Pancreas (tissue), 10 donors: ENCODE measurements at regions not wholly inside any gene's neighbourhood (a gene's known extent, or its start where the extent isn't known, plus 50 kb on each side); places are given as distances from the start of the nearest gene placed in this dataset.

Experiments used
- ATAC-seq, 4 donors: fragments of 200-7000 bp; cut with Tn5 transposase; one replicate each; pipeline versions ENCODE4 v1.8.0 to v1.9.1; 2020; ENCODE audit warnings: mild to moderate bottlenecking in 4 of 4, moderate library complexity in 4 of 4
- DNase-seq, 6 donors: peaks; one replicate each; pipeline ENCODE4 v3.0.0-alpha.2; 2020
- FAIRE-seq: peaks from 2 replicates; lab custom pipeline; 2012; peaks lifted over from hg19 to GRCh38; lab: Jason Lieb, UNC
- H3K27ac ChIP-seq, 4 donors: fragments of 200-600 bp; sonication (generic); 1 replicate in 3 of 4; 2 replicates in 1 of 4; pipeline versions ENCODE4 v1.5.0 to v1.8.0; 2020
- H3K27me3 ChIP-seq, 4 donors: fragments of 200-600 bp; one replicate each; pipeline ENCODE4 v1.8.0; 2021
- H3K36me3 ChIP-seq, 3 donors: fragments of 200-600 bp; sonication (generic) in 1 of 3; one replicate each; pipeline versions ENCODE4 v1.5.0 to v1.8.0; 2020 to 2021
- H3K4me1 ChIP-seq, 3 donors: fragments of 200-600 bp; one replicate each; pipeline ENCODE4 v1.8.0; 2021
- H3K4me3 ChIP-seq, 4 donors: fragments of 200-600 bp; sonication (generic) in 2 of 4; one replicate each; pipeline versions ENCODE4 v1.5.0 to v1.8.0; 2020 to 2021
- H3K9me3 ChIP-seq, 4 donors: fragments of 200-600 bp; one replicate each; pipeline ENCODE4 v1.8.0; 2021
- CTCF ChIP-seq, 4 donors: fragments of 200-600 bp; sonication (generic) in 3 of 4; IDR thresholded peaks; one replicate each; pipeline versions ENCODE4 v1.5.0 to v1.8.0; 2021; ENCODE audit warnings: antibody characterized with exemption in 4 of 4
- WGBS, 2 donors: extraction: QIAGEN DNeasy Blood & Tissue Kit; methylation state at CpG; one replicate each; pipeline ENCODE4 v1.1.7; 2013; 5-methylcytosine and 5-hydroxymethylcytosine counted together
- intact Hi-C, 3 donors: fragments of 100-400 bp; cut with DNase I; formaldehyde crosslinking; loops; one replicate each; pipeline versions ENCODE4 v1.11.1 to v1.14.2; 2022
- donor health status: healthy with polysubstance abuse.
- donor health status: DM: no; HTN: no; CAD: no; lungs with moderate emphysema.
- donor health status: DM: no; HTN: no; CAD: no.
- donor health status: control.
- donor health status: control.
- donor health status: Bipolar disorder and iron deficiency.
- donor health status: DM: yes; HTN: yes; CAD: no.
- donor health status: DM: no; HTN: no; CAD: no.
- donor health status: DM: no; HTN: no; CAD: no.
- donor health status: DM: yes; HTN: yes; CAD: no.

GRCh38 chr5:133839090-133839489 is 129.3 kb downstream of the C5orf15 start:
- intact Hi-C loops: no loop called here
- DNase-seq: no peak
- Histone ChIP-seq H3K4me1 (no peaks in the 10 kb centered on the region), H3K27me3 (no peaks in the 10 kb centered on the region), H3K9me3 (no peaks in the 10 kb centered on the region), H3K36me3 (no peaks in the 10 kb centered on the region), H3K27ac (no peak overlapping the region), H3K4me3 (no peak overlapping the region)
- no peak for TF ChIP-seq CTCF (IDR thresholded peaks at IDR 0.05)
- no peak for FAIRE-seq
- WGBS, 2 donors: 80 to 82% methylated on average over 3 of the region's 3 CpGs
- no peak for ATAC-seq

GRCh38 chr5:133838286-133838685 is 130.1 kb downstream of the C5orf15 start:
- no peaks in the 10 kb centered on the region for H3K27me3 ChIP-seq
- no peaks in the 10 kb centered on the region for H3K4me1 ChIP-seq
- no peaks in the 10 kb centered on the region for H3K9me3 ChIP-seq
- no peak for TF ChIP-seq CTCF (IDR thresholded peaks at IDR 0.05)
- no peaks in the 10 kb centered on the region for H3K36me3 ChIP-seq
- 61 to 75% methylated on average over 3 of the region's 3 CpGs for WGBS, 2 donors
- ATAC-seq (no peak), FAIRE-seq (no peak), DNase-seq (no peak)
- H3K4me3 ChIP-seq: no peak overlapping the region
- H3K27ac ChIP-seq: no peak overlapping the region
- intact Hi-C loops: no loop called here

- DNase-seq: no peak
- Histone ChIP-seq H3K9me3 (no peaks in the 10 kb centered on the region), H3K4me3 (no peak overlapping the region), H3K27me3 (no peaks in the 10 kb centered on the region), H3K4me1 (no peaks in the 10 kb centered on the region), H3K36me3 (no peaks in the 10 kb centered on the region), H3K27ac (no peak overlapping the region)
- ATAC-seq: no peak
- no peak for FAIRE-seq
- 56 to 64% methylated on average over 12 of the region's 12 CpGs for WGBS, 2 donors
- no peak for TF ChIP-seq CTCF (IDR thresholded peaks at IDR 0.05)
- intact Hi-C loops: no loop called here
Observed at GRCh38 chr5:133831491-133832224, 136.8 kb downstream of the C5orf15 start.

- Histone ChIP-seq H3K27ac (no peak overlapping the region), H3K9me3 (no peaks in the 10 kb centered on the region), H3K4me3 (no peak overlapping the region), H3K36me3 (no peaks in the 10 kb centered on the region), H3K4me1 (no peaks in the 10 kb centered on the region), H3K27me3 (no peaks in the 10 kb centered on the region)
- intact Hi-C loops: no loop called here
- DNase-seq (no peak), ATAC-seq (no peak), FAIRE-seq (no peak)
- WGBS, 2 donors: 78 to 86% methylated on average over 3 of the region's 3 CpGs
- no peak for TF ChIP-seq CTCF (IDR thresholded peaks at IDR 0.05)
Observed at GRCh38 chr5:133830911-133831310, 137.5 kb downstream of the C5orf15 start.

- Histone ChIP-seq H3K36me3 (no peaks in the 10 kb centered on the region), H3K4me1 (no peaks in the 10 kb centered on the region), H3K27ac (no peak overlapping the region), H3K4me3 (no peak overlapping the region), H3K9me3 (no peaks in the 10 kb centered on the region), H3K27me3 (no peaks in the 10 kb centered on the region)
- intact Hi-C loops: no loop called here
- no peak for TF ChIP-seq CTCF (IDR thresholded peaks at IDR 0.05)
- 77 to 90% methylated on average over 3 of the region's 3 CpGs for WGBS, 2 donors
- DNase-seq: no peak
- no peak for FAIRE-seq
- ATAC-seq: no peak
Observed at GRCh38 chr5:133830281-133830680, 138.1 kb downstream of the C5orf15 start.
